ENCODE measurements at regions not wholly inside any gene's neighbourhood (a gene's known extent, or its start where the extent isn't known, plus 50 kb on each side); places are given as distances from the start of the nearest gene placed in this dataset.

GRCh38 chr5:53239301-53239990 lies 129.9 kb upstream of the MOCS2 start:
- no peak for TF ChIP-seq RXRA (IDR thresholded peaks at IDR 0.05)
- no peak for TF ChIP-seq GABPA (IDR thresholded peaks at IDR 0.05 in 1 of 2, conservative IDR thresholded peaks at IDR 0.05 in 1 of 2)
- TF ChIP-seq CTCF (IDR thresholded peaks at IDR 0.05; ENCODE audit: low read depth, low read length, missing input control): no peak
- TF ChIP-seq EGR1 (IDR thresholded peaks at IDR 0.05; ENCODE audit: low read depth in 2 of 2): no peak
- TF ChIP-seq SP1 (IDR thresholded peaks at IDR 0.05): no peak
- TF ChIP-seq REST (IDR thresholded peaks at IDR 0.05): no peak
- no peak for TF ChIP-seq YY1 (IDR thresholded peaks at IDR 0.05)

All from liver (tissue), 3 donors.